ENCODE measurements at regions not wholly inside any gene's neighbourhood (a gene's known extent, or its start where the extent isn't known, plus 50 kb on each side); places are given as distances from the start of the nearest gene placed in this dataset.
A peak's percentile ranks its signal among the peaks of the same experiment; 100 is the strongest.
"Not testable (repeated sequence)": the region's sequence is repeated elsewhere in the genome, so short reads cannot be mapped to it uniquely, and the experiment has no call there.

GRCh38 chr3:27661797-27662196, 60.3 kb downstream of the EOMES start:
- DNase-seq (ENCODE audit: low spot score): no peak

DNA sequence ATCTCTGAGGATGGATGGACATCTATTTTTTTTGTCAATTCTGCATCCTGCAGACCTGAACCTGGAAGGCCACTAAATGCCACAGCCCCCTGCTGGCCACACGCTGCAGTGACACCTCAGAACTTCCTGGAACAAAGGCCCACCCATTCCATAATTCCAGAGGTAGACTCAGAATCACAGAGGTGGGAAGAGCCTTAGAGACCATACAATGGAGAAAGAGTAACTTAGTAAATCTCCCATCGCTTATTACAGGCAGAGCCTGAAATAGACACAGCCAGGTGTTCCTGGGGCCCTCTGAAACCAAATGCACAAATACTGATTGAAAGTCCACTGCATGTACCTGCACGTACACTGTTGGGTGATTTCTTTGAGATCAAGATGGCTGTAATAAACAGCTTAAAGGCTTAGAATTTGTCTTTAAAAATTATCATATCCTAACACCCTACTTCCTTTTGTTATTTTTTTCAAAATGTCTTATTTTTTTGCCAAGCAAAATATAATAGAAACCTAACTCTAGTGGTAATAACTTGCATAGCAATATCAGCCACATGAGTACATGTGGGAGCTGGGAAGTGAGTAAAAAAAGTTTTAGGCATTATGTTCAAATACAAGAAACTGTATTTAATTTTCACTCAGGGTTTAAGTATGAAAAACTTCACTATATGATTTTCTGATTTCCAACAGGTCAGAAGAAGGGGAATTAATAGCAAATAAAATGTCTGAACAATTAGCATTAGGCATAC, 62.7 kb downstream of the EOMES start:
- no peak for DNase-seq (ENCODE audit: low spot score)

- DNase-seq (ENCODE audit: low spot score): no peak
These were observed 63.4 kb downstream of the EOMES start for GRCh38 chr3:27658741-27659140.

DNA sequence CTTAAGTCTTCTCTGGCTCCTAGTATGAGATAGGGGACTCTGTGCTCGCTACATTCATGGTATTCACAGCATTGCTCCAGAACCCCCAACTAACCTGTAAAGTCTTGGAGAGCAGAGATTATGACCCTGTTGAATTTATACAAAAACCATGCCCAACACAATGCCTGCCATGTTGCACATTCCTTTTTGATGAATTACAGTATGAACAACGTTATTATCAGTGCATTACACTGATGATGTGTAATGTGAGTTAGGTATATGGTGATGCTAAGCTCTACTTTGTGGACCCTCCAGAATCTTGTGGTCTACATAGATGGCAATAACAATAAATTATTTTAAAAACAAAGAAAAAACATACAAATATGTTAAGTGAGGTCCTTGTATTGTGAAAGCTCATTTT, 64.3 kb downstream of the EOMES start:
- DNase-seq (ENCODE audit: low spot score): no peak

DNA sequence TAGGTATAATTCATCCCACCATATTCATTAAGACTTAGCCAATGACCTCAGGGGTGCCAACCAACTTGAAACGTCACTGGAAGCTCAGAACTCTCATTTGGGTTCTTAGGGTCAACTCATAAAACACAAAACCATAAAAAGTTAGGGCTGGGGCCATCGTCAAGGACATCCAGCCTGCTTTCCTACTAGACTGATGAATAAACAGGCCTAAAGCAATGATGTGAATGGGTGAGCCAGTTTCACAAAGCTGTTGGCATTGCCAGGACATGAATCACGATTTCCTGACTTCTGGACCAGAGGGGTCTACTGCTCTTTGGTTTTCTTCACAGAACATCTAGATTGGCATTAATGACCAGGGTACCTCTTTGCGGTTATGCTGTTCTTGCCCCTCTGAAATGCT, 64.7 kb downstream of the EOMES start:
- DNase-seq (ENCODE audit: low spot score): no peak

GRCh38 chr3:27656790-27657189, 65.3 kb downstream of the EOMES start:
- DNase-seq (ENCODE audit: low spot score): no peak

- DNase-seq (ENCODE audit: low spot score): no peak
These were observed 66.6 kb downstream of the EOMES start for GRCh38 chr3:27655547-27655946.

GRCh38 chr3:27653803-27654558, 68.1 kb downstream of the EOMES start:
- no peak for DNase-seq (ENCODE audit: low spot score)

- no peak for DNase-seq (ENCODE audit: low spot score)
These were observed 72.8 kb downstream of the EOMES start for GRCh38 chr3:27649277-27649676.

DNA sequence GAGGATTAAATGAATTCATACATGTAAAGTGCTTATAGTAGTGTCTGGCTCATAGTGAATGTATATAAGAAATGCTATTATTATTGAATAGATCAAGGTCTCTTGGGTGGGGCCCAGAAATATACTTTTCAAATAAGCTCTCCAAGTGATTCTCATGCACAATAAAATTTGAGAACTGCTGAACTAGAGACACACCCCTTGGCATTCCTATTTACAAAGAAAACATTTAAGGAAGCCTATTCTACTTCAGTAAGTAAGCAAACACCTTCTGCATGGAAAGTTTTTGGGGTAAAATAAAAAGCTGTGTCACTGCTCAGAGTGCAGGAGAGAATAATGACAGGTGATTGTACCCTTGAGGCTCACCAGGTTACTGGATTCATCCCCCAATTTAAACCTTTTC, 75.2 kb downstream of the EOMES start:
- DNase-seq (ENCODE audit: low spot score): no peak

- DNase-seq (ENCODE audit: low spot score): no peak
These were observed 77.2 kb downstream of the EOMES start for GRCh38 chr3:27644941-27645340.

GRCh38 chr3:27643355-27643754, 78.8 kb downstream of the EOMES start:
- no peak for DNase-seq (ENCODE audit: low spot score)

GRCh38 chr3:27642796-27643195, 79.3 kb downstream of the EOMES start:
- no peak for DNase-seq (ENCODE audit: low spot score)

DNA sequence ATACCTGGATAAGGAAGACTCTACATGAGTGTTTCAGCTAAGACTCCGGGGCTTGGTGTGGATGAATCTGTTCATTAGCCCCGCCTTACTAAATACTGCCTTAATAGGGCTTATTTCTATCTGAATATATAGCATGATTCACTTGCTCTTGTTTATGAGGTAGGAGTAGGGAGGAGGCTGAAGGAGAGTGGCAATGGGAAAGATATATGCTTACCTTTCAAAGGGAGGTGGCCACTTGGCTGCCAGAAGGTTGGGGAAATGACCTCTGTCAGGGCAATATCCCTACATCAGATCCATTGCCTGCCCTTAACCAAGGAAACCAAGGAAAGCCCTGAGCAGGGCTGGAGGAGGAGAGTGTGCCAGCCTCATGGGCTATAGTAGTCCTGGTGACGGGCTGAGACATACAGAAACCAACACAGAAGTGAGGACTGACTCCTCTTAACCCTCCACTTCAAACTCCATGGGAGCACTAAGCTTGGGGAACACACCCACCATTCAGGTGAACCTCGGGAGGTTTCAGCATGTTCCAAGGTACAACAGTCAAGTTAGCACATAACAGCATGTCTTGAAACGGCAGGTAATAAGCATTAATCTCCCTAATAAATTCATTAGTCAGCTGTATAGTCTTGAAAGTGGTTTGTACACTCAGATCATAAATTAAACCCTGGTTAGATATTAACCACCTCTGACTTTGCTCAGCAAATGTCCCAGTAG, 80.1 kb downstream of the EOMES start:
- DNase-seq (ENCODE audit: low spot score): no peak

- DNase-seq (ENCODE audit: low spot score): no peak
These were observed 80.8 kb downstream of the EOMES start for GRCh38 chr3:27641271-27641800.

DNA sequence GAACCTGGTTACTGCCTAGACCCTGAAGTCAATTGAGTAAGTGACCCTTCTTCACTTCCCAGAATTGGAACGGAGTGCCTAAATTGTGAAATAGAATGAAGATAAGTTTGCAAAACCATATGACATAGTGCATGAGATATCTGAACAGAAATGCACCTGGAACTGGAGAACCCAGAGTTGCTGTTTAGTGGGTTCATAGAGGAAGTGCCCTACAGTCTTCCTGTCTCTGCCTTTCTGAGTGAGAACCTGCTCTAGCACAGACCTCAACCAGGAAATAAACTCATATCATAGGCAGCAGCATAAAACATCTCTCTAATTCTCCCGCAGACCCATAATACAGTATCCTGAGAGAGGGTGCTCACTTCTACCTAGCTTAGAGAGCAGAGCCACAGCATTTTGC, 82.9 kb downstream of the EOMES start:
- DNase-seq (ENCODE audit: low spot score): no peak

DNA sequence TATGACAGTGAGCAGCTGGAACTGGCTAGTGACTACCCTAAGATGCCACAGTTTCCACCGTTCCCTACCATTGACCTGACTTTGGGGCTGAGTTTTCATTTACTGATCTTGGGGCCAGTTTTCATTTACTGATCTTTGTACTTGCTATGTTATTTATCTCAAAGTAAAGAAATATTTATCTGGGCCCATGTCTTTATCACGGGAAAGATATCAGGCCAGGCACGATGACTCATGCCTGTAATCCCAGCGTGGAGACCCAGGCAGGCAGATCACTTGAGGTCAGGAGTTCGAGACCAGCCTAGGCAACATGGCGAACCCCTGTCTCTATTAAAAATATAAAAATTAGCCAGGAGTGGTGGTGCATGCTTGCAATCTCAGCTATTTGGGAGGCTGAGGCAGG, 83.5 kb downstream of the EOMES start:
- no peak for DNase-seq (ENCODE audit: low spot score)

DNA sequence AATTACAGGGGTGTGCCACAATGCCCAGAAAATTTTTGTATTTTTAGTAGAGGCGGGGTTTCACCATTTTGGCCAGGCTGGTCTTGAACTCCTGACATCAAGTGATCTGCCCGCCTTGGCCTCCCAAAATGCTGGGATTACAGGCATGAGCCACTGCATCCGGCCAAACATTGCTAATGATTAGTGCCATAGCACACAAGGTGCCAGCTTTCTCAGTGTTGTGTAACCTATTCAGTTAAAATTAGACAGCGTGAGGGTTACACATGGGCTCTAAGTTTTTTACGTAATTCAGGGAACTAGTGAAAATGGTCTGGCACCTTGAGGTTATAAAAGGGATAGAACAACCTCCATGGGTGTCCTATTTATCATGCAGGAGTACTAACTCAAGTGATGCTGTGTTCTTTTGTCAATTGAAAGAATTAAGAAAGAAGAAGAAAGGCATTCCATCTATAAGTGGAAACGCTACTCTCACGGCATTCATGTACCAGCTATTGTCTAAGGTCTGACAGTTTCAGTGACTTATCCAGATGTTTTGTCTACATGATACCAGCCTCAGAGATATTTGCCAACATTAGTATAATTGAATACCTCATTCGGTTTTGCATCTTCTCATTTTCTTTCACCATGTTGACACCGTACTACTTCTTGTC, 84.7 kb downstream of the EOMES start:
- no peak for DNase-seq (ENCODE audit: low spot score)

GRCh38 chr3:27635006-27635405, 87.1 kb downstream of the EOMES start:
- not testable (repeated sequence) for DNase-seq (ENCODE audit: low spot score)

- no peak for DNase-seq (ENCODE audit: low spot score)
These were observed 88.9 kb downstream of the EOMES start for GRCh38 chr3:27633224-27633545.

DNA sequence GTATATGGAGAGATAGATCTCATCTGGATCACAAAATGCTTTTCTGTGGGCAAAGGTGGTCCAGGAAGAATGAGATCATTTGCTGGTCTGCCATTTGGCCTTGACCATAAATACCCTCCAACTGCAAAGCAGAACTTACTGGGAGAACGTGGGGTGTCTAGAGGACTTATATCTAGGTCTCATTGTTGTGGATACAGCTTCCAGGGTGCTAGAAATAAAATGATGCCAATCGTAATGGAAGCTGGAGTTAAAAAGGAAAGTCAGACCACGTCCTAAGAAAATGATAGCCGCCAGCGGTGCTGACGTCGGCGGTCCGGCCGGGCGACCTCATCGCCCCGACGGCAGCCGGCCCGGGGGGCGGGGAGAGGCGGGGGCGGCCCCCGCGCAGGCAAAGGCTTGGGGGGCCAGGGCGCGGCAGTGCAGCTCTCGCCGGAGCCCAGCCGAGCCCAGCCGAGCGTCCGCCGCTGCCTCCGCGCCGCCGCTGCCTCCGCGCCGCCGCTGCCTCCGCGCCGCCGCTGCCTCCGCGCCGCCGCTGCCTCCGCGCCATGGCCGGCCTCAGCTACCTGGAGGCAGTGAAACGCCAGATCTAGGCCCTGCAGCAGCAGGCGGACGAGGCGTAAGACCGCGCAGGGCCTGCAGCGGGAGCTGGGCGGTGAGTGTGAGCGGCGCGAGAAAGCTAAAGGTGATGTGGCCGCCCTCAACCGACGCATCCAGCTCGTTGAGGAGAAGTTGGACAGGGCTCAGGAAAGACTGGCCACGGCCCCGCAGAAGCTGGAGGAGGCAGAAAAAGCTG, 89.5 kb downstream of the EOMES start:
- DNase-seq (ENCODE audit: low spot score): peak; percentile 75

- DNase-seq (ENCODE audit: low spot score): no peak
These were observed 91.2 kb downstream of the EOMES start for GRCh38 chr3:27630885-27631284.

Measured in left forelimb (tissue), 1 donor.